Panc1 (cell line): ENCODE measurements at regions not wholly inside any gene's neighbourhood (a gene's known extent, or its start where the extent isn't known, plus 50 kb on each side); places are given as distances from the start of the nearest gene placed in this dataset.

Experiments used
- ATAC-seq: fragments of 200-7000 bp; cut with Tn5 transposase; 2 replicates; pipeline ENCODE4 v1.9.1; 2020; ENCODE audit warnings: mild to moderate bottlenecking, moderate library complexity
- BruUV-seq: library from RNA; stranded (reverse); fragments of 400-500 nt; replicated peaks from 2 replicates; lab custom pipeline; 2021; lab: Mats Ljungman, UMichigan
- CTCF ChIA-PET: fragments of 300-600 bp; sonication (Branson Sonifier 250); formaldehyde crosslinking; loops from one replicate; lab custom pipeline; 2022; ENCODE audit warnings: antibody characterized with exemption; lab: Charles Lee
- POLR2A ChIA-PET: fragments of 300-600 bp; sonication (Branson Sonifier 250); formaldehyde crosslinking; loops from one replicate; lab custom pipeline; 2022; ENCODE audit warnings: antibody characterized with exemption; lab: Charles Lee
- DNase-seq: peaks from one replicate; pipeline ENCODE4 v3.0.0-alpha.2; 2010; ENCODE audit warnings: low read depth, low spot score
- H3K27ac ChIP-seq: 2 replicates; pipeline ENCODE4 v1.5.1; 2011; ENCODE audit warnings: mild to moderate bottlenecking, low read length, inconsistent platforms
- H3K27me3 ChIP-seq: fragments of 200-500 bp; sonication (Bioruptor generic); 2 replicates; pipeline ENCODE4 v1.6.0; 2014; ENCODE audit warnings: low read length, inconsistent platforms; ENCODE audit not compliant: control insufficient read depth, insufficient read depth
- H3K36me3 ChIP-seq: fragments of 200-500 bp; sonication (Bioruptor generic); 2 replicates; pipeline ENCODE4 v1.5.1; 2014; ENCODE audit warnings: inconsistent platforms, mild to moderate bottlenecking, low read length, moderate library complexity; ENCODE audit not compliant: control insufficient read depth, insufficient read depth
- H3K4me1 ChIP-seq: 2 replicates; pipeline ENCODE4 v1.5.1; 2011; ENCODE audit warnings: inconsistent platforms, mild to moderate bottlenecking, low read length, moderate library complexity; ENCODE audit not compliant: control insufficient read depth, insufficient read depth
- H3K4me3 ChIP-seq, 2 experiments: 2 replicates each; pipeline ENCODE4 v1.5.1; 2011 to 2012; ENCODE audit warnings: low read depth in 2 of 2, low read length in 2 of 2, mild to moderate bottlenecking in 2 of 2, inconsistent platforms in 1 of 2, moderate library complexity in 1 of 2
- H3K9me3 ChIP-seq: fragments of 200-500 bp; sonication (Bioruptor generic); 2 replicates; pipeline ENCODE4 v1.5.1; 2014; ENCODE audit warnings: low read depth, mild to moderate bottlenecking, inconsistent platforms, low read length, moderate library complexity; ENCODE audit not compliant: control insufficient read depth, insufficient read depth
- POLR2AphosphoS5 ChIP-seq: IDR thresholded peaks from 2 replicates; pipeline ENCODE4 v1.6.1; 2012; ENCODE audit warnings: mild to moderate bottlenecking, low read depth, low read length, moderate library complexity
- SIN3A ChIP-seq: IDR thresholded peaks from 2 replicates; pipeline ENCODE4 v1.6.1; 2012; ENCODE audit warnings: low read depth, mild to moderate bottlenecking, low read length, moderate library complexity, borderline replicate concordance; ENCODE audit not compliant: insufficient read depth
- TCF7L2 ChIP-seq: IDR thresholded peaks from 2 replicates; pipeline ENCODE4 v1.6.1; 2011; ENCODE audit warnings: mild to moderate bottlenecking, low read depth, low read length, inconsistent platforms
- in situ Hi-C: cut with HindIII; loops from 2 replicates; pipeline ENCODE4 v1.10.0; 2016; ENCODE audit warnings: low sequenced_read_pairs, low pct_unique_long_range_greater_than_20kb
- intact Hi-C: fragments of 100-400 bp; cut with micrococcal nuclease; formaldehyde crosslinking; loops from one replicate; pipeline ENCODE4 v1.10.0; 2022; ENCODE audit not compliant: unreplicated experiment
- TF ChIP-seq, protein P1 (sequence below): fragments of 450-650 bp; IDR thresholded peaks from 2 replicates; pipeline ENCODE4 v1.5.1; 2017; ENCODE audit warnings: mild to moderate bottlenecking
- TF ChIP-seq, protein P2 (sequence below), 2 experiments: IDR thresholded peaks; 2 replicates each; pipeline ENCODE4 v1.6.1; 2011 to 2012; ENCODE audit warnings: low read depth in 2 of 2, control low read depth in 1 of 2, low read length in 1 of 2, mild to moderate bottlenecking in 1 of 2, moderate library complexity in 1 of 2; ENCODE audit not compliant: insufficient read depth in 1 of 2

DNA sequence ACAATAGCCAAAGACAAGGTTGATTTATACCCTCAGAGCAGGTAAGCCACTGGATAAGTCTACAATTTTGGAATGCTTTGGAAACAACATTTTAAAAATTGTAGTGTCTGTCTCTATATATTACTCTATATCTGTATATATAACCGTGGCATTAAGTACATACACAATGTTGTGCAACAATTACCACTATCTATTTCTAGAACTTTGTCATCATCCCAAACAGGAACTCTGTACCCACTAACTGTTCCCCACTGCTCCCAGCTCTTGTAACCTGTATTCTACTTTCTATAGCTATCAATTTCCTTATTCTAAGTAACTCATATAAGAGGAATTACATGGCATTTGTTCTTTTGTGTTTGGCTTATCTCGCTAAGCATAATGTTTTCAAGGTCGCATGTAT is 78.2 kb upstream of the ASCC3 start:
- H3K4me3 ChIP-seq: no peak overlapping the region
- H3K36me3 ChIP-seq: no peaks in the 10 kb centered on the region
- in situ Hi-C loops: no loop called here
- intact Hi-C loops: no loop called here
- POLR2A ChIA-PET: no interaction called here
- CTCF ChIA-PET: no interaction called here
- no peaks in the 10 kb centered on the region for H3K4me1 ChIP-seq
- ATAC-seq (no peak), DNase-seq (no peak)
- H3K9me3 ChIP-seq: no peaks in the 10 kb centered on the region
- no peaks in the 10 kb centered on the region for H3K27me3 ChIP-seq
- BruUV-seq: no TSS peak
- no peak overlapping the region for H3K27ac ChIP-seq
- TF ChIP-seq TCF7L2 (no peak), SIN3A (no peak), POLR2AphosphoS5 (no peak)
- TF ChIP-seq, protein P1, sequence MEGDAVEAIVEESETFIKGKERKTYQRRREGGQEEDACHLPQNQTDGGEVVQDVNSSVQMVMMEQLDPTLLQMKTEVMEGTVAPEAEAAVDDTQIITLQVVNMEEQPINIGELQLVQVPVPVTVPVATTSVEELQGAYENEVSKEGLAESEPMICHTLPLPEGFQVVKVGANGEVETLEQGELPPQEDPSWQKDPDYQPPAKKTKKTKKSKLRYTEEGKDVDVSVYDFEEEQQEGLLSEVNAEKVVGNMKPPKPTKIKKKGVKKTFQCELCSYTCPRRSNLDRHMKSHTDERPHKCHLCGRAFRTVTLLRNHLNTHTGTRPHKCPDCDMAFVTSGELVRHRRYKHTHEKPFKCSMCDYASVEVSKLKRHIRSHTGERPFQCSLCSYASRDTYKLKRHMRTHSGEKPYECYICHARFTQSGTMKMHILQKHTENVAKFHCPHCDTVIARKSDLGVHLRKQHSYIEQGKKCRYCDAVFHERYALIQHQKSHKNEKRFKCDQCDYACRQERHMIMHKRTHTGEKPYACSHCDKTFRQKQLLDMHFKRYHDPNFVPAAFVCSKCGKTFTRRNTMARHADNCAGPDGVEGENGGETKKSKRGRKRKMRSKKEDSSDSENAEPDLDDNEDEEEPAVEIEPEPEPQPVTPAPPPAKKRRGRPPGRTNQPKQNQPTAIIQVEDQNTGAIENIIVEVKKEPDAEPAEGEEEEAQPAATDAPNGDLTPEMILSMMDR: no peak
- TF ChIP-seq, protein P2, sequence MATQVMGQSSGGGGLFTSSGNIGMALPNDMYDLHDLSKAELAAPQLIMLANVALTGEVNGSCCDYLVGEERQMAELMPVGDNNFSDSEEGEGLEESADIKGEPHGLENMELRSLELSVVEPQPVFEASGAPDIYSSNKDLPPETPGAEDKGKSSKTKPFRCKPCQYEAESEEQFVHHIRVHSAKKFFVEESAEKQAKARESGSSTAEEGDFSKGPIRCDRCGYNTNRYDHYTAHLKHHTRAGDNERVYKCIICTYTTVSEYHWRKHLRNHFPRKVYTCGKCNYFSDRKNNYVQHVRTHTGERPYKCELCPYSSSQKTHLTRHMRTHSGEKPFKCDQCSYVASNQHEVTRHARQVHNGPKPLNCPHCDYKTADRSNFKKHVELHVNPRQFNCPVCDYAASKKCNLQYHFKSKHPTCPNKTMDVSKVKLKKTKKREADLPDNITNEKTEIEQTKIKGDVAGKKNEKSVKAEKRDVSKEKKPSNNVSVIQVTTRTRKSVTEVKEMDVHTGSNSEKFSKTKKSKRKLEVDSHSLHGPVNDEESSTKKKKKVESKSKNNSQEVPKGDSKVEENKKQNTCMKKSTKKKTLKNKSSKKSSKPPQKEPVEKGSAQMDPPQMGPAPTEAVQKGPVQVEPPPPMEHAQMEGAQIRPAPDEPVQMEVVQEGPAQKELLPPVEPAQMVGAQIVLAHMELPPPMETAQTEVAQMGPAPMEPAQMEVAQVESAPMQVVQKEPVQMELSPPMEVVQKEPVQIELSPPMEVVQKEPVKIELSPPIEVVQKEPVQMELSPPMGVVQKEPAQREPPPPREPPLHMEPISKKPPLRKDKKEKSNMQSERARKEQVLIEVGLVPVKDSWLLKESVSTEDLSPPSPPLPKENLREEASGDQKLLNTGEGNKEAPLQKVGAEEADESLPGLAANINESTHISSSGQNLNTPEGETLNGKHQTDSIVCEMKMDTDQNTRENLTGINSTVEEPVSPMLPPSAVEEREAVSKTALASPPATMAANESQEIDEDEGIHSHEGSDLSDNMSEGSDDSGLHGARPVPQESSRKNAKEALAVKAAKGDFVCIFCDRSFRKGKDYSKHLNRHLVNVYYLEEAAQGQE (IDR thresholded peaks at IDR 0.05; ENCODE audit: insufficient read depth in 1 of 2, low read depth in 2 of 2, low read length in 1 of 2): no peak

GRCh38 chr6:100962466-100962865 is 81.3 kb upstream of the ASCC3 start:
- no peak overlapping the region for H3K4me3 ChIP-seq
- CTCF ChIA-PET: no interaction called here
- DNase-seq (no peak), ATAC-seq (no peak)
- no peaks in the 10 kb centered on the region for H3K4me1 ChIP-seq
- TF ChIP-seq, protein P2 (IDR thresholded peaks at IDR 0.05; ENCODE audit: insufficient read depth in 1 of 2, low read depth in 2 of 2, low read length in 1 of 2): no peak
- TF ChIP-seq TCF7L2 (no peak), SIN3A (no peak), POLR2AphosphoS5 (no peak)
- TF ChIP-seq, protein P1: no peak
- no peaks in the 10 kb centered on the region for H3K27me3 ChIP-seq
- H3K36me3 ChIP-seq: no peaks in the 10 kb centered on the region
- POLR2A ChIA-PET: no interaction called here
- in situ Hi-C loops: no loop called here
- BruUV-seq: no TSS peak
- no peaks in the 10 kb centered on the region for H3K9me3 ChIP-seq
- intact Hi-C loops: no loop called here
- no peak overlapping the region for H3K27ac ChIP-seq
